GM21381 (cell line): ENCODE measurements at regions not wholly inside any gene's neighbourhood (a gene's known extent, or its start where the extent isn't known, plus 50 kb on each side); places are given as distances from the start of the nearest gene placed in this dataset.

Source experiments
- ATAC-seq: cut with Tn5 transposase; IDR thresholded peaks from one replicate; pipeline ENCODE4 v1.9.1; 2021; ENCODE audit warnings: mild to moderate bottlenecking, moderate library complexity; ENCODE audit not compliant: unreplicated experiment

GRCh38 chr1:56002231-56002630 lies 577.1 kb downstream of the PLPP3 start:
- ATAC-seq = no peak

DNA sequence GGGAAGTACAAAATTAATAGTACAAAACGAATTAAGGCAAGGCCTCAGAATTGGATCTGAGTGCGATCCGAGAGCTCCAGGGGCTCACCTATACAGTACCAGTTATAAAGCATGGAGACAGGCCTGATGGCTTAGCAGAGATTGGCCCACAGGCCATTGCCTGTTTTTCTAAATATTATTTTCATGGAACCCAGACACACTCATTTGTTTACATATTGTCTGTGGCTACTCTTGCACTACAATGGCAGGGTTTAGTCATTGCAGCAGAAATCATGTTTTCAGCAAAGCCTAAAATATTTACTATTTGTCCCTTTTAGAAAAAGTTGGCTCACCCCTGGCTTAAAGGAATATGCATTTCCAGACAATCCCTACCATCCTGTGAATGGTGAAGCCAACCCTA lies 578.9 kb downstream of the PLPP3 start:
- ATAC-seq = no peak

DNA sequence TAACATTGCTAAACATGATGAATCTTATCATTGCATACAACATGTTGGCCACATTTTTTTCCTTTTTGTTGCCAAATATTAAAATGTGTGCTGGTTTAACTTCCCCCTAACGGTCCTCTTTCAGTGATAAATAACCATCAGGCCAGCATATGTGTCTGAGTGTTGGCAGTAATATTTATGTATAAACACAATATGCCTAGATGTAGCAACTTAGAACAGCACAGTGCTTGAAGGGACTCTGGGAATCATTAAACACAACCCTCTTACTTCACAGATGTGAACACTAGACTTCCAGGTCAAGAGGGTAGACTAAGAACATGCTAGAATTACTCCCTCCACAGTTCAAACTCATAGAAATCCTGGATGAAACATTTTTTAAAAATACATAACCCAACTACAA lies 581.8 kb downstream of the PLPP3 start:
- ATAC-seq = no peak

GRCh38 chr1:55993646-55994318 lies 585.6 kb downstream of the PLPP3 start:
- no peak for ATAC-seq

GRCh38 chr1:55990007-55990406 lies 589.4 kb downstream of the PLPP3 start:
- no peak for ATAC-seq

DNA sequence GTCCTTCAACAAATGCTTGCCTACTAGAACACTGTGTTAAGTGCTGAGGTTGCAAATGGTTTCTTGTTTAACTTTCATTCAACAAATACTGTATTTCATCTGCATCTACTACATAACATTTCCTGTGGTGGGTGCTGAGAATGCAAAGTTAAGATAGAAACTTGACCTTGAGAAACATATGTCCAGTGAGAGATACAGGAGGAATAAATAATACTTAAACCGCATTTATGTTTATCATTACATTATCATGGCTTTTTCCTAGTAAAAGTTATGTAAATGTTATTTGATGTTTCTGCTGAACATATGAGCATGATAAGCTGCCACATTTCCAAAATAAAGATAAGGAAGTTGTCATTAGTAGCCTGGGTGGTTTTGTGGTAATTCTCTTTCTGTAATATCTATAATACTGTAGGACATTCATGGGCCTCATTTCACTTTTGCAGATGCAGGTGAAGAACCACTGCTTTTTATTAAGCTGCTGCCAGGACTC lies 590.4 kb downstream of the PLPP3 start:
- ATAC-seq = no peak

- no peak for ATAC-seq
Observed at GRCh38 chr1:55987491-55988249, 591.7 kb downstream of the PLPP3 start.

- no peak for ATAC-seq
Observed at GRCh38 chr1:55986003-55986402, 593.4 kb downstream of the PLPP3 start.

- no peak for ATAC-seq
Observed at GRCh38 chr1:55981010-55981650, 598.2 kb downstream of the PLPP3 start.

GRCh38 chr1:55980582-55980981 lies 598.8 kb downstream of the PLPP3 start:
- ATAC-seq = no peak

DNA sequence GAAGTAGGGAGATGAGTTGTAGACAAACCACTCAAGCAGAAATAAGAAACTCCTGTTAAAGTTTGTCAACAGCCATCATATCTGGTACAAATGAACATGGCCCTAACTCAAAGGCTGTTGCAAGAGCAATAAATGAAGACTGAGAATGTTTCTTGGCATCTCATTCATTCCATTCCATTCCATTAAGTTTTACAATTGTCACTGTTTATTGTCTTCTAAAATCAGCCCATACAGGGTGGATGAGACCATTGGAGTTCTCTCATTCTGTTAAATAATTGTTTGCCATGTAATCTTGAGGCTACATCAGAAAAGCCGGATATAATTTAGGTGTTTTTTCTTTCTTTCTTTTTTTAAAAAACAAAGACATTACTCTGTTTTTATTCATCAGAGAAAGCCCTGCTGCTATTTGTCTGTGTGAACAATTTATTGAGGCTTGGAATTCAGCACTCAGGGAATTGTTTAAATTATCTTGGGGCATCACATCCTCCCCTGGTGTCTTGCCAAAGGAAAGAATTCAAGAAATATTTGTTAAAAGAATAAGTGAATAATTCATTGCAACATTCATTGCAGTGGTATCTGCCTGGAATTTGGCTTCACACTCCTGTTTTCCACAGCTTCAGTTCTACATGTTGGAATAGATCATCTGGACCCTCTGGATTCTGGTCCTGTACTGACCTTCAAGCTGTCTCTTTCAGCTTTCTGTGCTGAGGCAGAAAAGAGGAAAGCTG lies 604.5 kb downstream of the PLPP3 start:
- ATAC-seq = no peak

GRCh38 chr1:55970526-55971110 lies 608.7 kb downstream of the PLPP3 start:
- no peak for ATAC-seq

GRCh38 chr1:55969322-55969721 lies 610.0 kb downstream of the PLPP3 start:
- no peak for ATAC-seq

DNA sequence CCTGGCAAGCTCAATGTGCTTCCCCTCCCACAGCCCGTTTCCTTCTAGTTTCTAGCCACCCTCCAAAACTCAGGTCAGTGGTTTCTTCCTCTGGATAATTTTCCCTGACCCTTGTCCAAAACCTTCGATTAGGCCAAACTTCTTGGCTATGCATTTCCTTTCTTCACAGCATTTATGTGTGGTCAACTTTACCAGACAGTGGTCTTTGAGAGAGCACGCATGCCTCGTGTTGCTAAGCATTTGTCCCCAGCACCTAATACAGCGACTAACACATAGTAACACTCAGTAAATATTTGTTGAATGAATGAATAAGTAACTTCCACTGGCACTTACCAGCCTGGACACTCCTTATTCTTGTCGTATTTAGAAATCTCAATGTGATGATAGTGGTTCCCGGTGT lies 610.7 kb downstream of the PLPP3 start:
- ATAC-seq = no peak

- ATAC-seq = no peak
Observed at GRCh38 chr1:55965981-55966461, 613.3 kb downstream of the PLPP3 start.

DNA sequence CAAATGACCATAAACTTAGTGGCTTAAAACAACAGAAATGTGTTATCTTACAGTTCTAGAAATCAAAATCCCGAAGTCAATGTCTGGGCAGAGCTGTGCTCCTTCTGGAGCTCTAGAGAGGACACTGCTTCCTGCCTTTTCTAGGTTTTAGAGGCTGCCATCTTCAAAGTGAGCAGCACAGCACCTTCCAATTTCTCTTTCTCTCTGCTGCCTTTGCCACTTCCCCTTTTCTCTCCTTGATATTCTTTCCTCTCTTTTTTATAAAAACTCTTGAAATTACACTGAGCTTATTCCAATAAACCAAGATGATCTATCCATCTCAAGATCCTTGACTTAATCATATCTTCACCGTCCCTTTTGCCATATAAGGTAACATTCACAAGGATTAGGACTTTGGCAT lies 616.9 kb downstream of the PLPP3 start:
- ATAC-seq = no peak

- ATAC-seq = no peak
Observed at GRCh38 chr1:55959136-55959548, 620.2 kb downstream of the PLPP3 start.

DNA sequence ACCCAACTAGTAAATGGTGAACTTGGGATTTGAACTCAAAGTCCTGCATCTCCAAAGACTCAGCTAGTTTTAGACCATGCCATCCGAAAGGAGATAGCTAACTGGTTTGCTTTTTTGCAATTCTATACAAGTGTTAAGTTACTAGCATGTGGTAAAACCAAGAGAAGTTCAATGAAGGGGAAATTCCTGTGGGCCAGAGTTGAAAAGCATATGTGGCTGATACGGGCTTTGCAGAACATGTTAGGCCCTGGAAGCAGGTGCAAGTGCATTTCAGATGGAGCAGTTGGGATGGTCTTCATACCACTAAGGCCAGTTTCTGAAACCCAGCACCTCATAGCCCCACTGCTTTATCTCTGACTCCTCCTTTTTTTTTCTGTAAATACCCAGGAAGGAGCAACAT lies 620.9 kb downstream of the PLPP3 start:
- ATAC-seq = no peak

DNA sequence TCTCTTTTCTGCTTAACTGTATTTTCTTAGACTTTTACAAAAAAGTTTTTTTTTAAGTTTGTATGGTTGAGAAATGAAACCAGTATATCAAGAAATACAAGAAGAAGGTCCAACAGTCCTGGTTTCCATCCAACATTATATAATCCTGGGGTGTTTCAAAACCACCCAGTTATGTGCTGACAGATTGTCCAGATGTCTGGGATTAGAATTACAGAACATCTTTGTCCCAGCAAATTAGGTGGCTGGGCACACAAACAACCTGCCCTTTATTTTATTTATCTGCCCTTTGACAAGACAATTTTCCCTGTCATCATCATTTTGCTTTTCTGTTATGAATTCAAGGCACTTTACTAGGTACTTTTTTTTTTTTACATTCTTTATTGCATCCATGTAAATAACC lies 622.1 kb downstream of the PLPP3 start:
- no peak for ATAC-seq

DNA sequence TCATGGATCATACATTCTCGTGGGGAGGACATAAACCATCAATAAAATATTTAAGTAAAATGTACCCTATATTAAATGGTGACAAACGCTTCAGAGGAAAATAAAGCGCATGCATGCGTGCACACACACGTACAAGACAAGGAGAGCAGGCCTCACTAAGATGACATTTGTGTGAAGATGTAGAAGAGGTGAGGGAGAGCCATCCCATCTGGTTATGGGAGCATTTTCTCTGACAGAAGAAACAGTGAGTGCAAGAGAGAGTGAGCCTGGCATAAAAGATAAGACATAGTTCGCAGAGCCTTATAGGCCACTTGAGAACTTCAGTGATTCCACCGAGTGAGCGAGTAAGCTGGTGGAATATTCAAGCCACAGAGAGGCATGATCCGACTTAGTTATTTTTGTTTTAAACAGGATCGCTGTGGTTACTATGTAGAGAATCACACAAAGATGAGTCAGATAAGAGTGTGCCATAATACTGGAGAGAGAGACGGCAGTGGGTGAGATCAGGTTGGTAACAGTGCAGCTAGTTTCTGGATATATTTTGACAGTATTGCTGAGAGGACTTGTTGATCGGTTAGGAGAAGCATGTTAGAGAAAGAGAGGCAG lies 624.2 kb downstream of the PLPP3 start:
- no peak for ATAC-seq
